ENCODE measurements at regions not wholly inside any gene's neighbourhood (a gene's known extent, or its start where the extent isn't known, plus 50 kb on each side); places are given as distances from the start of the nearest gene placed in this dataset.

GRCh38 chr2:83565626-83566025, 893.5 kb downstream of the SUCLG1 start:
- Histone ChIP-seq H3K4me1 (ENCODE audit: insufficient read depth, low read length) (no peaks in the 10 kb centered on the region), H3K9ac (ENCODE audit: low read depth, low read length) (no peak overlapping the region), H3K36me3 (ENCODE audit: insufficient read depth, low read length) (no peaks in the 10 kb centered on the region), H3K9me3 (ENCODE audit: control insufficient read depth, insufficient read depth, low read length) (no peaks in the 10 kb centered on the region)

GRCh38 chr2:83565181-83565580, 893.9 kb downstream of the SUCLG1 start:
- no peaks in the 10 kb centered on the region for H3K9me3 ChIP-seq (ENCODE audit: control insufficient read depth, insufficient read depth, low read length)
- H3K9ac ChIP-seq (ENCODE audit: low read depth, low read length), result no peak overlapping the region
- H3K4me1 ChIP-seq (ENCODE audit: insufficient read depth, low read length), result no peaks in the 10 kb centered on the region
- H3K36me3 ChIP-seq (ENCODE audit: insufficient read depth, low read length), result no peaks in the 10 kb centered on the region

GRCh38 chr2:83561592-83561991, 897.5 kb downstream of the SUCLG1 start:
- H3K36me3 ChIP-seq (ENCODE audit: insufficient read depth, low read length), result no peaks in the 10 kb centered on the region
- H3K9me3 ChIP-seq (ENCODE audit: control insufficient read depth, insufficient read depth, low read length), result no peaks in the 10 kb centered on the region
- no peak overlapping the region for H3K9ac ChIP-seq (ENCODE audit: low read depth, low read length)
- H3K4me1 ChIP-seq (ENCODE audit: insufficient read depth, low read length), result no peaks in the 10 kb centered on the region

DNA sequence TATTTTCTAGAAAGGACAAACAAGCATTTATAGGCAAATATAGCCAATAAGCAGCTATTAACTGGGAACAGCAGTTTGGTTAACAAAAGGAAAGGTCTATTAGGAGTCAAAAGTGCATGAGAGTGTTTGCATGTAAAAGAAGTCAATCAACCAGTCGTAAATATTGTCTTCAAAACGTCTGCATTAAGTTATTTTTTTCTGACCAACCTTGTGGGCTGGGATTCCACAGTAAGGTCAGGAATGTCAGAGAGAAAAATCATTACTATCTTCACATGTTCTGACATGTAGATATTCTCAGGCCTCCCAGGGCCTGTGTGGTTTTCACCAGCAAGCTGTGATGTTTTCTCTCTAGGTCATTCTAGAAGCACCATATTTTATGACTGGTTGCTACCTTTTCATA, 922.5 kb downstream of the SUCLG1 start:
- Histone ChIP-seq H3K9me3 (ENCODE audit: control insufficient read depth, insufficient read depth, low read length) (no peaks in the 10 kb centered on the region; the same call in 1 of the 2 replicates), H3K36me3 (ENCODE audit: insufficient read depth, low read length) (no peaks in the 10 kb centered on the region), H3K4me1 (ENCODE audit: insufficient read depth, low read length) (peaks cover 10% of the 10 kb centered on the region; the same call in 1 of the 2 replicates), H3K9ac (ENCODE audit: low read depth, low read length) (no peak overlapping the region)

DNA sequence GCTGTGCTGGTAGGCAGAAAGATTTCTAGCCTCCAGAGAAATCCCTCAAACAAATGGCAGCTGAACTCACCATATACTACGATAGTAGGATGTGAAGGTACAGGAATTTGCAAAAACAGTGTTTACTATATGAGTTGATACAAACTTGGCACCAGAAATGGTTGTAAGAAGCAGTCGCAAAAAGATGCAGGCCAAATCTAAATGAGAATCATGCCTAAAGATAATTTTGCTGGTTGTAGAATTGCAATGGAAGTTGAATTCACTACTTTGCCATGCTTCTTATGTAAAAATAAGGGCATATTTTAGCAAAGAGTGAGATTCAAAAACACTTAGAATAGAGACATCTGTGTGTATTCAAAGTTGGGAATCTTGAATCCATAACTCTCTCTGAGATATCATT, 924.7 kb downstream of the SUCLG1 start:
- H3K4me1 ChIP-seq (ENCODE audit: insufficient read depth, low read length), result peaks cover 10% of the 10 kb centered on the region; the same call in 1 of the 2 replicates

GRCh38 chr2:83531206-83531826, 927.8 kb downstream of the SUCLG1 start:
- Histone ChIP-seq H3K9me3 (ENCODE audit: control insufficient read depth, insufficient read depth, low read length) (no peaks in the 10 kb centered on the region; the same call in 1 of the 2 replicates), H3K36me3 (ENCODE audit: insufficient read depth, low read length) (no peaks in the 10 kb centered on the region), H3K4me1 (ENCODE audit: insufficient read depth, low read length) (peaks cover 1% of the 10 kb centered on the region; the same call in 1 of the 2 replicates), H3K9ac (ENCODE audit: low read depth, low read length) (no peak overlapping the region)

More for the DNA sequence above, 924.7 kb downstream of the SUCLG1 start:
- no peaks in the 10 kb centered on the region for H3K36me3 ChIP-seq (ENCODE audit: insufficient read depth, low read length)
- H3K9ac ChIP-seq (ENCODE audit: low read depth, low read length), result no peak overlapping the region
- no peaks in the 10 kb centered on the region; the same call in 1 of the 2 replicates for H3K9me3 ChIP-seq (ENCODE audit: control insufficient read depth, insufficient read depth, low read length)

- Histone ChIP-seq H3K9ac (ENCODE audit: low read depth, low read length) (no peak overlapping the region), H3K9me3 (ENCODE audit: control insufficient read depth, insufficient read depth, low read length) (no peaks in the 10 kb centered on the region), H3K4me1 (ENCODE audit: insufficient read depth, low read length) (no peaks in the 10 kb centered on the region; the same call in 1 of the 2 replicates), H3K36me3 (ENCODE audit: insufficient read depth, low read length) (no peaks in the 10 kb centered on the region)
Observed at GRCh38 chr2:83528767-83529166, 930.3 kb downstream of the SUCLG1 start.

GRCh38 chr2:83522891-83523493, 936.1 kb downstream of the SUCLG1 start:
- Histone ChIP-seq H3K9ac (ENCODE audit: low read depth, low read length) (no peak overlapping the region), H3K36me3 (ENCODE audit: insufficient read depth, low read length) (no peaks in the 10 kb centered on the region), H3K4me1 (ENCODE audit: insufficient read depth, low read length) (no peaks in the 10 kb centered on the region), H3K9me3 (ENCODE audit: control insufficient read depth, insufficient read depth, low read length) (no peaks in the 10 kb centered on the region)

DNA sequence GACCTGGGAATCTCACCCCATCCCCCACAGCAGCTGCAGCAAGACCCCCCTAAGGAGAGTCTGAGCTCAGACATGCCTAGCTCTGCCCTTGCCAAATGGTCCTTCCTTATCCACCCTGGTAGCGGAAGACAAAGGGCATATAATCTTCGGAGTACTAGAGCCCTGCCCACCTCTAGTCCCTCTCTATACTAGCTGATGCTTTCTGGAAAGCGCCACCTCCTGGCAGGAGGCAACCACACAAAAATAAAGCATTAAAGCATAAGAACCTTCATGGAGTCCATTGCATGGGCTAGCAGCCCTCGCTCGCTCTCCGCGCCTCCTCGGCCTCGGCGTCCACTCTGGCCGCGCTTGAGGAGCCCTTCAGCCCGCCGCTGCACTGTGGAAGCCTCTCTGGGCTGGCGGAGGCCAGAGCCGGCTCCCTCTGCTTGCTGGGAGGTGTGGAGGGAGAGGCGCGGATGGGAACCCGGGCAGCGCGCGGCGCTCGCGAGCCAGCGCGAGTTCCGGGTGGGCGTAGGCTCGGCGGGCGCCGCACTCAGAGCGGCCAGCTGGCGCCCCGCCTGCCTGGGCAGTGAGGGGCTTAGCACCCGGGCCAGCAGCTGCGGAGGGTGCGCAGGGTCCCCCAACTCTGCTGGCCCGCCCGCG, 941.2 kb downstream of the SUCLG1 start:
- Histone ChIP-seq H3K4me1 (ENCODE audit: insufficient read depth, low read length) (no peaks in the 10 kb centered on the region), H3K9ac (ENCODE audit: low read depth, low read length) (no peak overlapping the region), H3K9me3 (ENCODE audit: control insufficient read depth, insufficient read depth, low read length) (no peaks in the 10 kb centered on the region), H3K36me3 (ENCODE audit: insufficient read depth, low read length) (no peaks in the 10 kb centered on the region)

GRCh38 chr2:83516503-83516902, 942.6 kb downstream of the SUCLG1 start:
- H3K9me3 ChIP-seq (ENCODE audit: control insufficient read depth, insufficient read depth, low read length), result no peaks in the 10 kb centered on the region
- H3K4me1 ChIP-seq (ENCODE audit: insufficient read depth, low read length), result no peaks in the 10 kb centered on the region
- H3K9ac ChIP-seq (ENCODE audit: low read depth, low read length), result no peak overlapping the region
- no peaks in the 10 kb centered on the region for H3K36me3 ChIP-seq (ENCODE audit: insufficient read depth, low read length)

DNA sequence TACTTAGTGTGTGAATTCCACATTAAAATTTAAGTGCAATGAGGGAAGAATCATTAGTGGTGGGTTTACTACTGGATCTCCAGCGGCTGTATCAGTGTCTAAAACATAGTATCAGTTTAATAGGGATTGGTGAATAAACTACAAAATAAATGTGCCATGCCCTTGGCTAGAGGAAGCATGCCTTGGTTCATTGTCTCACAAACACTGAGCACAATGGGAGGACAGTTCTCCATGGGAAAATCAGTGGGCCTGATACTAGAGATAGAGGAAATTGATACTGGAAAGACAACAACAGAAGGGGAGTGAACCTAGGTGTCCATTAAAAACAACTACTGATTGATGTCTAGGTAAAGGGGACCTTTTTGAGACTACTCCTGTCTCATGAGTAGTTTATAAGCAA, 971.6 kb downstream of the SUCLG1 start:
- H3K9ac ChIP-seq (ENCODE audit: low read depth, low read length), result no peak overlapping the region
- no peaks in the 10 kb centered on the region for H3K9me3 ChIP-seq (ENCODE audit: control insufficient read depth, insufficient read depth, low read length)
- no peaks in the 10 kb centered on the region for H3K4me1 ChIP-seq (ENCODE audit: insufficient read depth, low read length)
- H3K36me3 ChIP-seq (ENCODE audit: insufficient read depth, low read length), result no peaks in the 10 kb centered on the region

DNA sequence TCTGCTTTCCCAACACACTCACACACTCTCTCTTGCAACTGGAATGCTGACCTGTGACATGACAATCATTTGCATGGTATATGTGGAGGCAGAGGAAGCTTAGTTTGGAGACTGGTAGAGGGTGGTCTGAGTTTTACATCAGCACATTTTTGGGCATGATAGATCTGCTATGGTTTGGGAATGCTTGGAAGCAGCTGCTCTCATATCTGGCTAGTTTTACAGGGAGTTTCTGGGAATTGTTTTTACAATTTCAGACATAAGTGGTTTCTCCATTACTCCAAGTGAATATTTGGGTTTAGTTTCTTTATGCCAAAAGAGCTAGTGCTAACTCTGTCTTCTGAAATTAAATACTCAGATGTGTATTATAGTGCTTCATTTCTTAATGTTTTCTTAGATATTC, 977.6 kb downstream of the SUCLG1 start:
- no peaks in the 10 kb centered on the region for H3K36me3 ChIP-seq (ENCODE audit: insufficient read depth, low read length)
- no peaks in the 10 kb centered on the region for H3K4me1 ChIP-seq (ENCODE audit: insufficient read depth, low read length)
- H3K9me3 ChIP-seq (ENCODE audit: control insufficient read depth, insufficient read depth, low read length), result no peaks in the 10 kb centered on the region
- no peak overlapping the region for H3K9ac ChIP-seq (ENCODE audit: low read depth, low read length)

GRCh38 chr2:83478037-83478436, 981.0 kb downstream of the SUCLG1 start:
- no peaks in the 10 kb centered on the region for H3K9me3 ChIP-seq (ENCODE audit: control insufficient read depth, insufficient read depth, low read length)

DNA sequence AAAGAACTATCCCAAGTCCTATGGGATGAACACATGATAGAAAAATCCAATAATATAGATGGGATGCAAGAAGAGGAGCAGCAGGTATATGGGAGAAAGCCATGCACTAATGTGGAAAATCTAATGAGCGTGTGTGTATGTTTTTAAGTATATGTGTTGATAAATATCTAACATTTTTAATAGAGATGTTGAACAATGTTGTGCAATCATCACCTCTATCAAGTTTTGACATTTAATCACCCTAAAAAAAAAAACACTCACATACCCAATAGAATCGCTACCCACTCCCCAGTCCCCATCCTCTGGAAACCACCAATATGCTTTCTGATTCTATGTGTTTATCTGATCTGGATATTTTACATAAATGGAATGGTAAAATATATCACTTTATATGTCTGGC, 983.7 kb downstream of the SUCLG1 start:
- Histone ChIP-seq H3K9ac (ENCODE audit: low read depth, low read length) (no peak overlapping the region), H3K9me3 (ENCODE audit: control insufficient read depth, insufficient read depth, low read length) (no peaks in the 10 kb centered on the region), H3K4me1 (ENCODE audit: insufficient read depth, low read length) (no peaks in the 10 kb centered on the region), H3K36me3 (ENCODE audit: insufficient read depth, low read length) (no peaks in the 10 kb centered on the region)

More at GRCh38 chr2:83478037-83478436, 981.0 kb downstream of the SUCLG1 start:
- no peaks in the 10 kb centered on the region for H3K36me3 ChIP-seq (ENCODE audit: insufficient read depth, low read length)
- no peaks in the 10 kb centered on the region for H3K4me1 ChIP-seq (ENCODE audit: insufficient read depth, low read length)
- no peak overlapping the region for H3K9ac ChIP-seq (ENCODE audit: low read depth, low read length)

- Histone ChIP-seq H3K9ac (ENCODE audit: low read depth, low read length) (no peak overlapping the region), H3K9me3 (ENCODE audit: control insufficient read depth, insufficient read depth, low read length) (no peaks in the 10 kb centered on the region), H3K36me3 (ENCODE audit: insufficient read depth, low read length) (no peaks in the 10 kb centered on the region), H3K4me1 (ENCODE audit: insufficient read depth, low read length) (no peaks in the 10 kb centered on the region)
Observed at GRCh38 chr2:83471655-83472054, 987.4 kb downstream of the SUCLG1 start.
